GM12874 (cell line): ENCODE measurements at regions not wholly inside any gene's neighbourhood (a gene's known extent, or its start where the extent isn't known, plus 50 kb on each side); places are given as distances from the start of the nearest gene placed in this dataset.

Experiments
- CTCF ChIP-seq: IDR thresholded peaks from 2 replicates; pipeline ENCODE4 v1.5.1; 2011; ENCODE audit warnings: low read depth, mild to moderate bottlenecking, control low read depth, low read length, moderate library complexity; ENCODE audit not compliant: insufficient read depth

DNA sequence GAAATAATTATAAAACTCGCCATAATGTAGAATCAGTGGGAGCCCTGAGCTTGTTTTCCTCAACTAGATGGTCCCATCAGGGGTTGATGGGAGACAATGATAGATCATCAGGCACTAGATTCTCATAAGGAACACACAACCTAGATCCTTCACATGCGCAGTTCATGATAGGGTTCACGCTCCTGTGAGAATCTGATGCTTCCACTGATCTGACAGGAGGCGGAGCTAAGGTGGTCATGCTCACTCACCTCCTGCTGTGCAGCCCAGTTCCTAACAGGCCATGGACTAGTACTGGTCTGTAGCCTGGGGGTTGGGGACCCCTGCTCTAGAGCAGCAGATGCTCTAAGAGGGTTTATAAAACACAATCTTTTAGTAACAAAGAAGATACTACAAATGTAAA lies 183.6 kb downstream of the ANXA2 start:
- TF ChIP-seq CTCF = no peak

- no peak for TF ChIP-seq CTCF
Observed at GRCh38 chr15:60215225-60215963, 182.4 kb downstream of the ANXA2 start.

DNA sequence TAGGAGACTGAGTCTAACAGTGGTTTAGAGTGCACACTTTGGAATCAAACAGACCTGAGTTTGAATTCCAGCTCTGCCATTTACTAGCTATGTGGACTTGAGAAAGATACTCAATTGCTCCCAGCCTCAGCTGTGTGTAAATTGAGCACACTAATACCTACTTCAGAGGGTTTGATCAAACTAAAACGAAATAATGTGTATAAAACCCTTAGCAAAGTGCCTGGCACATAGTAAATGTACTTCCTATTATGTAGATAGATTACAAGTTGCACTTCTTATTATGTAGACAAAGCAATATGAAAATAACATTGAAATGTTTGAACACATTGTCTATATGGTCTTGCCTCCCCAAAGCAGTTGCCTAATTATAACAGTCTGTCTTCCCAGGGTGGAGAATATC lies 180.6 kb downstream of the ANXA2 start:
- TF ChIP-seq CTCF = no peak

GRCh38 chr15:60218256-60218655 lies 179.5 kb downstream of the ANXA2 start:
- no peak for TF ChIP-seq CTCF

DNA sequence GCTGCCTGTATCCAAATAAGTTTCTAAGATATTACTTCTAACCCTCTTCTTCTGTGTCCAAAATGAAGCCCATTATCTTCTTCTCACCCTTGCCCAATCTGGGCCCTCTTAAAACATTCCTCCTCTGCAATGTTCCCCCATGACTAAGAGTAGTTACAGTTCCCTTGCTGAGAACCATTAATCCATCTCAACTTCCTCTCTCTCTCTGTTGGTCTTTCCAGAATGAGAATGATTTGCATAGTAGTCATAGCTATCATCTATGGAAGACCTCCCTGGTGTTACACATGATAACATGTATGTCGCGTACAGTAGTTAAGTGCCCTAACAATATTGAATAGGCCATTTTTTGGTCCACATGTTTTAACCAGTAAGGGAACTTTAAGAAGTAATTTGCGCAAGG lies 177.9 kb downstream of the ANXA2 start:
- TF ChIP-seq CTCF = no peak

DNA sequence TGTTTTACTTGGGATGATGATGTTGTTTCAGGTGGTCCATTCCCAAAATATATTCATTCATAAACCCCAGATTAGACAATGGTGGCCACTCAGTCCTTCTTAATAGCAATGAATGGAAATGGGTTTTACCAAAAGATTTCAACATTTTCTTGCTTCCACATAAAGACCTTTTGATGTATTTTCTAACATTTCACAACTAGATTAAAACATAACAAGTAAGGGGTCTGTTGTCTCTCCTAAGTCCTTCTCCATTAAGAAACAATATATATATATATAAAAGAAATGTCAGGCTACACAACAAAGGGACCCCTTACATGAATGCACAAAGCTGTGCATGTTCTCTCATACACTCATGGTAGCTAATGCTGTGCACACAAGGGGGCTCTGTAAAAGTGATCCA lies 176.4 kb downstream of the ANXA2 start:
- no peak for TF ChIP-seq CTCF

DNA sequence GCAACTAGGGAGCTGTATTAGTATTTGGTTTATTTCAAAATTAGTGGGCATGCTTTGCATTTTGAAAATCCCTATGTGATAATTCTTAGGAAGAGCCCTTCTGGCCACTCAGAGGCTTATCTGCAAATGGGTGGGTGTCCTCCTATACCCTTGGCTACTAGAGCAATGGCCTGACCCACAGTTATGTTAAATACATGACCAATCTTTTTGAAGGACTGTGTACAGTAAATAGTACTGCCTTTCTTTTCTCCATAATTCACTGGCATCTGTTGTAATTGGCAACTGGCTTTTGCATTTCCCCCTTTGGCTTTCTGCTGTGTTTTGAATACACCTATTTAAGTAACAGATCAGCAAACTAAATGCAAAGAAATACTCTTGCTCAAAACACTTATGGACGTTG lies 175.4 kb downstream of the ANXA2 start:
- no peak for TF ChIP-seq CTCF

DNA sequence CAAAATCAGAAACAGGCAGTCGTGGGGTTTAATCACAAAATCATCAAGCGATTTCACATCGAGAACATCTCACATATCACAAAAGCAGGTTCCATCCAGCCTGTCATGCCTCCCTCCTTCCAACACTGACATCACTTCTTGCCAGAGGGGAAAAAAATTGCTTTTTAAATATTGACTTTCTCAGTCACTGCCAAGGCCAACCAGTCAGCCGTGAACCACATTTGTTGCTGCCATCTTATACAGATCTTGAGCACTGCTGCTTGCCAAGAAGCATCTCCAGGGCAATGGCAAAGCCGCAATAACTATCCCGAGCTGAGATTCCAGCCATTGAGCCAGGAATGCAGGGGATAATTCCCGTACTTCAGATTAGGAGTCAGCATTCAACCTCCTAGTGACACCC lies 174.6 kb downstream of the ANXA2 start:
- TF ChIP-seq CTCF = no peak
